Peyer's patch (tissue), 4 donors: ENCODE measurements at regions not wholly inside any gene's neighbourhood (a gene's known extent, or its start where the extent isn't known, plus 50 kb on each side); places are given as distances from the start of the nearest gene placed in this dataset.

ENCODE experiments used
- CTCF ChIP-seq, 6 experiments: fragments of 450-650 bp in 4 of 6; fragments of 200-600 bp in 2 of 6; sonication (generic) in 1 of 6; IDR thresholded peaks; one replicate each; pipeline ENCODE4 v1.5.1; 2017 to 2019; ENCODE audit warnings: antibody characterized with exemption in 6 of 6, mild to moderate bottlenecking in 3 of 6, moderate library complexity in 1 of 6
- POLR2A ChIP-seq, 2 donors: fragments of 450-650 bp; IDR thresholded peaks; one replicate each; pipeline ENCODE4 v1.5.1; 2017; ENCODE audit warnings: antibody characterized with exemption in 2 of 2, mild to moderate bottlenecking in 2 of 2, moderate library complexity in 2 of 2

- TF ChIP-seq CTCF (IDR thresholded peaks at IDR 0.05) (peak in 1 of 6 experiments; percentile 9), POLR2A (IDR thresholded peaks at IDR 0.05) (no peak)
These were observed 446.9 kb downstream of the KIF20B start for GRCh38 chr10:90148116-90148855.
